EL (cell line): ENCODE measurements at regions not wholly inside any gene's neighbourhood (a gene's known extent, or its start where the extent isn't known, plus 50 kb on each side); places are given as distances from the start of the nearest gene placed in this dataset.
"Not testable (repeated sequence)": the region's sequence is repeated elsewhere in the genome, so short reads cannot be mapped to it uniquely, and the experiment has no call there.

ENCODE experiments used
- DNase-seq: peaks from one replicate; pipeline ENCODE4 v3.0.0-alpha.2; 2016

GRCh38 chr1:173257805-173258204, 50.7 kb upstream of the TNFSF4 start:
- DNase-seq, result peak; percentile 67

DNA sequence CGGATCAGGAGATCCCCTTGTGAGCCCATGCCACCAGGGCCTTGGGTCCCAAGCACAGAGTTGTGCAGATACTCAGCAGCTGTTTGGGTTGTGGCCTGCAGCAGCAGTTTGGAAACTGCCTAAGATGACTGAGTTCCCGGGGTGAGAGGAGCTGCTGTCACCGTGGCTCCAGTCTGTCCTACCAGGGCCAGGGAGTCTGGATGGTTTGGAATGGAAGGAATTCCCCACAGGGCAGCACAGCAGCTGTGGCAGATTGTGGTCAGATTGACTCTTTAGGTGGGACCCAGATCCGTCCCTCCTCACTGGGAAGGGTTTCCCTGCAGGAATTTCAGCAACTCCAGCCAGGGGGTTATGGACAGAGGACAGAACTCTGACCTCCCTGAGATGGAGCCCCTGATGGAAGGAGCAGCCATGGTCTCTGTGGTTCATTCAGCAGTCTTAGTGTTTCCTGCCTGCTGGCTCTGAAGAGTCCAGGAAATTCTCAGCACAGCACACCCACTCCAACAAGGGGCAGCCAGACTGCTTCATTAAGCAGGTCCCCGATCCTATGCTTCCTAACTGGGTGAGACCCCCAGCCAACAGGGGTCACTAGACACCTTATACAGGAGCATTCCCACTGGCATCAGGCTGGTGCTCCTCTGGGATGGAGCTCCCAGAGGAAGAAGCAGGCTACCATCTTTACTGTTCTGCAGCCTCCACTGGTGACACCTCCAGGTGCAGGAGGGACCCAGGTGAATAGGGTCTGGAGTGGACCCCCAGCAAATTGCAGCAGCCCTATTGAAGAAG, 51.5 kb upstream of the TNFSF4 start:
- DNase-seq, result peak; percentile 89

GRCh38 chr1:173260329-173260728, 53.2 kb upstream of the TNFSF4 start:
- DNase-seq, result not testable (repeated sequence)

GRCh38 chr1:173266841-173267240, 59.7 kb upstream of the TNFSF4 start:
- DNase-seq, result no peak

GRCh38 chr1:173267453-173267945, 60.4 kb upstream of the TNFSF4 start:
- peak; percentile 84 for DNase-seq

GRCh38 chr1:173268261-173268660, 61.1 kb upstream of the TNFSF4 start:
- no peak for DNase-seq

GRCh38 chr1:173268786-173269277, 61.7 kb upstream of the TNFSF4 start:
- no peak for DNase-seq

DNA sequence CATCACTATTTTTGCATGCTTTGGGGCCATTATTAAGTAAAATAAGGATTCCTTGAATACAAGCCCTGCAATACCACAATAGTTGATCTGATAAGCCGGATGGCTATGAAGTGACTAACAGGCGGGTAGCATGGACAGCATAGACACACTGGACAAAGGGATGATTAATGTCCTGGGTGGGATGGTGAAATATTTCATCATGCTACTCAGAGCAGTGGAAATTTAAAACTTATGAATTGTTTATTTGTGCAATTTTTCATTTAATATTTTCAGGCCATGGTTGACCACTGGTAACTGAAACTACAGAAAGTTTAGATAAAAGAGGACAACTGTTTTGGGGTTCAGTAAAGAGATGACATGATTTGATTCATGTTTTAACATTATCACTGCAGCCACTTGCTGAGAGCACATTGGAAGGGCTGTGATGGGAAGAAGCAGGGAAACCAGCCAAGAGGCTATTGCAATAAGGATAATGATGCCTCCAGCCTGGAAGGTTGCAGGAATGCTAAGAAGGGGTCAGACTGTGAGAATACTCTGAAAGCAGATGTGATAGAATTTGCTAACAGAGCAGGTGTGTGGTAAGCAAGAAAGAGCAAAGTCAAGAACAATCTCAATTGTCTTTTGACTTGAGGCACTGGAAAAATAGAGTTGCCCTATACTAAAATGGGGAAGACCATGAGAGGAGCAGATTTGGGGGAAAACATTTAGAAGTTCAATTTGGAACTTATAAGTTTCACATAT, 62.5 kb upstream of the TNFSF4 start:
- peak; percentile 96 for DNase-seq

- no peak for DNase-seq
Observed at GRCh38 chr1:173270243-173270642, 63.1 kb upstream of the TNFSF4 start.

DNA sequence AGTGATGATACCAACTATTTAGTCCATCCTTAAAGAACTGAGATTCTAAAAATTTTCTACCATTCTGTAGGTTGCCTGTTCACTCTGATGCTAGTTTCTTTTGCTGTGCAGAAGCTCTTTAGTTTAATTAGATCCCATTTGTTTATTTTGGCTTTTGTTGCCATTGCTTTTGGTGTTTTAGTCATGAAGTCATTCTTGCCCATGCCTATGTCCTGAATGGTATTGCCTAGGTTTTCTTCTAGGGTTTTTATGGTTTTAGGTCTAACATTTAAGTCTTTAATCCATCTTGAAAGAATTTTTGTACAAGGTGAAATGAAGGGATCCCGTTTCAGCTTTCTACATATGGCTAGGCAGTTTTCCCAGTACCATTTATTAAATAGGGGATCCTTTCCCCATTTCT, 63.9 kb upstream of the TNFSF4 start:
- DNase-seq, result not testable (repeated sequence)

DNA sequence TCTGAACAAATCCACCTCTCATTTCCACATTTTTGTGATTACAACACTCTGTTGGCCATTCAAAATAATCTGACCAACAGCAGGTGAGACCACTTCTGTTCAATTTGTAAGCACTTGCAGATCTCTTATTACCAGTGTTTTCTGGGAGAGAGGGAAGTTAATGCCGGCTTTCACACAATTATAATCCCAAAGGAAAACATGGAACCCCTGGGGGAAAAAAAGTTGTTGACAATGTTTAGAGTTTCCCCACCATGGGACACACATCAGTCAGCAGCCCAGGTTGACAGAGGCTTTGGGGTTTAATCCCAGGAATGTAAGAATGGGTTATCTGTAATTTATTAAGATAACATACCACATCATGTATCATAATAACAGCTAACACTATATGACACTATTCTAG, 68.4 kb upstream of the TNFSF4 start:
- DNase-seq, result no peak

DNA sequence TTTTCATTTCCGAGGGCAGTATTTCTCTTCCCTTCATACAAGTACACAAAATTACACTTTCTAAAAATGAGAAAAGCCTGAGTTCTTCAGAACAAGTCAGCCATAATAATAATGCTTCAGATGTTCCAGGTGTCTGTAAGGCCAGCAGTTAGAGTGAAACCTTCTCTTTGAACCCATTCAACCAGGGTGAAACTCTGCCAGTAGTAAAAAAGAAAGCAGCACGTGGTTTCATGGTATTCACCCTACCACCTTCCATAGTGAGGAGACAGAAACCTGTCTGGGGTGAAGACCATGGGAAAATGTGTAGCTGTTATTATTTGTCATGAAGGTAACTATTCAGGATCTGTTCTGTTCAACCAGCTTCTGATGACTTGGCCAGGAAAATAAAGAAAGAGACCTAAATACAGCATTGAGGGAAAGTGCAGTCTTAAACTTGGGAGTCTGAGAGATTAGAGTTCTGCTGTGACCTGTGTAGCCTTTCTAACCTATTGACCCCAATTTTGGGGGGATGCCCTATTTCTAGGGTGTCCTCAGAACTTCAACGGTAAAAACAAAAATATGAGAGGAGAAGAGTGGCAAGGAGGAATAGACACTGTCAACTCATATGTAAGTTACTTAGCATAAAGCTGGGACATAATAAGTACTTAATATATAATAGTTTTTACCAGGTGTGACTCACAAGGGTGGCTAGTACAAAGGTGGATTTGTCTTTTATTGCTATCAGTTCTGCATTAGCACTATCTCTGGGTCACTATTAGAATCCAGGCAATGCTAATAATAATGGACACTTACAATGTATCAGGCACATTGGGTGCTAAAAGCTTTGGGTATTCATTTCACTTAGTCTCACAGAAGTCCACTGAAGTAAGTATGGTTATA, 70.0 kb upstream of the TNFSF4 start:
- no peak for DNase-seq

GRCh38 chr1:173280899-173281660, 73.9 kb upstream of the TNFSF4 start:
- DNase-seq, result peak; percentile 48

- no peak for DNase-seq
Observed at GRCh38 chr1:173285048-173285447, 77.9 kb upstream of the TNFSF4 start.

DNA sequence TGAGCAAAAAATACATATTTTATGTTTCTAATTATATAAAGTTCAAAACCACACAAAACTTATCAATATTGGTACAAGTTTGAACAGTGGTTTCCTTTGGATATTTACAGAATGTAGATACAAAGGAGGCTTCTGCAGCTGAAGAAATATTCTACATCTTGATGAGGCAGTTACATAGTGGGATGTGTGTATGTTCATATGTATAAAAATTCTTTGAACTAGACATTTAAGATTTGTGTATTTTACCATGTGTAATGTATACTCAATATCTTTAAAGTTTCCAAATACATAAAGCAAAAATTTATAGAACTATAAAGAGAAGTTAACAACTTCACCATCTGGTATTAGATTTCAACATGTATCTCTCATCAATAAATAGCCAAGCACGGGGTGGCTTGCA, 80.7 kb upstream of the TNFSF4 start:
- DNase-seq, result no peak

- no peak for DNase-seq
Observed at GRCh38 chr1:173293756-173294155, 86.6 kb upstream of the TNFSF4 start.

DNA sequence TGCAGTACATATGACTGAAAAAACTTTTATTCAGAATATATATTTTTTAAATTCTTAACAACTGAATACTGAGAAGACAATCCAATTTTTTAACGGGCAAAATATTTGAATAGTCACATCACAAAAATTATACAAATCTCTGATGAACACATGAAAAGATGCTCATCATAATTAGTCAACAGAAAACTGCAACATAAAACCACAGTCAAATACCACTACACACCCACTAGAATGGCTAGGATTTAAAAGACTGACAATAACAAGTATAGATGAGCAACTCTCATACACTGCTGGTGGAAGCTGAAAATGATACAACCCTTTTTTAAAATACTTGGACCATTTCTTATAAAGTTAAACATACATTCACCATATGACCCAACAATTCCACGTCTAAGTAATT, 87.7 kb upstream of the TNFSF4 start:
- DNase-seq, result peak; percentile 65

DNA sequence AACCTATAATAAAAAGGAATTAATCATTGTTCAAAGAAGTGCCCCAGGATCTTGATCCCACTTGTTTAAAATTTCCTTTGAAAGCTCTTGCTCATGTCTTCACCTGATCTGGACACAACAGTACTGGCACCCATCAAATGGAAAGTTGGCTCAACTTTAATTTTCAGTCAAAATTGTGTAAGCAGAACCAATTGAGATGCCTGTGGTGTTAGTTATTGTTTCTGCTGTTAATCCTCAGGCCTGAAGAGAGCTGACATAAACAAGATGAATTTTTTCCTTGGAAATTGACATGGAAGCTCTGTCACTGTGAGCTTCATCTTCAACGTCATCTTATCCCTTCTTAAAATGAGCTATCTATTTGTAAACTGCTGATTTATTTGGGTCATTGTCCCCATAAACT, 88.3 kb upstream of the TNFSF4 start:
- DNase-seq, result no peak

DNA sequence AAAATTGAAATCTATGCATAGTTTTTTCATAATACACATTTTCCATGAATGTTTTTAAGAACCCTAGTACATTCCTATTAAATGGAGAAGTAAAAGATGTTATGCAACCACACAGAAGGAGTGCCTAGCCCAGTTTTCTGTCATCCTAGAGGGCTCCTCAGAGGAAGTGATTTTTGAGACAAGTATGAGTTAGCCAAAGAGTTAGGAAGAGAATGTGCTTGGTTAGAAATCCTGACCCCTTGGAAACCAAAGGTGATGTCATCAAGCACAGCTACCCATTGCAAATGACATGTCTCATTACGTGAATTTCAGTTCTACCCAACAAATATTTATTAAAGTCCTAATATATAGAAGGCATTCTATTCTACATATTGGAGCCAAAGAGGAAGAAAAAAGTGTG, 88.9 kb upstream of the TNFSF4 start:
- DNase-seq, result peak; percentile 69

- no peak for DNase-seq
Observed at GRCh38 chr1:173297798-173298391, 90.8 kb upstream of the TNFSF4 start.
